CD14-positive monocyte (primary cell): ENCODE measurements at regions not wholly inside any gene's neighbourhood (a gene's known extent, or its start where the extent isn't known, plus 50 kb on each side); places are given as distances from the start of the nearest gene placed in this dataset.

Experiments used
- DNase-seq, 3 donors: peaks; one replicate each; pipeline ENCODE4 v3.0.0-alpha.2; 2011 to 2022
- H2AFZ ChIP-seq: 2 replicates; pipeline ENCODE4 v1.6.0; 2012; ENCODE audit warnings: mild to moderate bottlenecking, low read depth, low read length, inconsistent platforms; ENCODE audit not compliant: insufficient read depth, poor library complexity, severe bottlenecking
- H3K27ac ChIP-seq, 2 donors: 1 replicate in 1 of 2; 2 replicates in 1 of 2; pipeline ENCODE4 v1.5.1; 2012 to 2013; ENCODE audit warnings: low read length in 2 of 2, control low read depth in 1 of 2, inconsistent platforms in 1 of 2, low read depth in 1 of 2, mild to moderate bottlenecking in 1 of 2
- H3K27me3 ChIP-seq, 2 donors: one replicate each; pipeline versions ENCODE4 v1.6.0 to v1.6.1; 2011 to 2013; ENCODE audit warnings: low read length in 2 of 2; ENCODE audit not compliant: control insufficient read depth in 2 of 2, insufficient read depth in 2 of 2
- H3K36me3 ChIP-seq, 2 donors: replicated peaks in 1 of 2; 1 replicate in 1 of 2; 2 replicates in 1 of 2; pipeline versions ENCODE4 v1.5.1 to v1.6.1; 2012 to 2013; ENCODE audit warnings: low read length in 2 of 2, control low read depth in 1 of 2, inconsistent platforms in 1 of 2, mild to moderate bottlenecking in 1 of 2; ENCODE audit not compliant: insufficient read depth in 2 of 2, control insufficient read depth in 1 of 2
- H3K4me1 ChIP-seq, 2 donors: 1 replicate in 1 of 2; 2 replicates in 1 of 2; pipeline versions ENCODE4 v1.5.1 to v1.6.1; 2012 to 2013; ENCODE audit warnings: low read length in 2 of 2, control low read depth in 1 of 2, inconsistent platforms in 1 of 2, mild to moderate bottlenecking in 1 of 2, moderate library complexity in 1 of 2; ENCODE audit not compliant: insufficient read depth in 2 of 2, control insufficient read depth in 1 of 2
- H3K4me2 ChIP-seq: replicated peaks from 2 replicates; pipeline ENCODE3; 2012; ENCODE audit warnings: low read length, moderate library complexity, mild to moderate bottlenecking; ENCODE audit not compliant: poor library complexity, severe bottlenecking; ENCODE audit errors: extremely low read depth
- H3K4me3 ChIP-seq, 3 experiments: fragments of 200-600 bp in 1 of 3; sonication (generic) in 1 of 3; replicated peaks in 1 of 3; 1 replicate in 2 of 3; 2 replicates in 1 of 3; pipeline ENCODE4 v1.5.1; 2011 to 2013; ENCODE audit warnings: low read length in 3 of 3, mild to moderate bottlenecking in 3 of 3, control low read depth in 2 of 3, low read depth in 2 of 3, inconsistent platforms in 1 of 3, moderate library complexity in 1 of 3
- H3K79me2 ChIP-seq: 2 replicates; pipeline ENCODE4 v1.6.0; 2012; ENCODE audit warnings: mild to moderate bottlenecking, control low read depth, inconsistent platforms, low read length, moderate library complexity; ENCODE audit not compliant: insufficient read depth
- H3K9ac ChIP-seq: 2 replicates; pipeline ENCODE4 v1.6.0; 2017; ENCODE audit warnings: low read length, mild to moderate bottlenecking; ENCODE audit not compliant: insufficient read depth, poor library complexity, severe bottlenecking
- H3K9me3 ChIP-seq, 2 donors: replicated peaks in 1 of 2; 1 replicate in 1 of 2; 2 replicates in 1 of 2; pipeline versions ENCODE4 v1.5.1 to v1.6.1; 2012 to 2013; ENCODE audit warnings: low read length in 2 of 2, control low read depth in 1 of 2; ENCODE audit not compliant: control insufficient read depth in 1 of 2, insufficient read depth in 1 of 2
- H4K20me1 ChIP-seq: 2 replicates; pipeline ENCODE4 v1.6.0; 2012; ENCODE audit warnings: mild to moderate bottlenecking, low read length, control low read depth, moderate library complexity; ENCODE audit not compliant: insufficient read depth
- H3K27ac Mint-ChIP-seq, 7 donors: one replicate each; pipeline ENCODE4 v1.8.0; 2020; ENCODE audit warnings: mild to moderate bottlenecking in 7 of 7, mixed read lengths in 7 of 7, moderate library complexity in 6 of 7, inconsistent platforms in 2 of 7
- H3K27me3 Mint-ChIP-seq, 3 donors: one replicate each; pipeline ENCODE4 v1.8.0; 2021 to 2022; ENCODE audit warnings: low read depth in 3 of 3, mild to moderate bottlenecking in 3 of 3, mixed read lengths in 3 of 3, moderate library complexity in 3 of 3, inconsistent platforms in 1 of 3
- H3K36me3 Mint-ChIP-seq, 2 donors: one replicate each; pipeline ENCODE4 v1.8.0; 2020; ENCODE audit warnings: mixed read lengths in 2 of 2, inconsistent platforms in 1 of 2, mild to moderate bottlenecking in 1 of 2
- H3K4me1 Mint-ChIP-seq: one replicate; pipeline ENCODE4 v1.8.0; 2020; ENCODE audit warnings: mild to moderate bottlenecking, mixed read lengths
- H3K4me3 Mint-ChIP-seq, 2 donors: one replicate each; pipeline ENCODE4 v1.8.0; 2020; ENCODE audit warnings: mild to moderate bottlenecking in 2 of 2, mixed read lengths in 2 of 2, moderate library complexity in 1 of 2
- H3K9me3 Mint-ChIP-seq, 7 donors: one replicate each; pipeline ENCODE4 v1.8.0; 2020 to 2022; ENCODE audit warnings: mixed read lengths in 7 of 7, mild to moderate bottlenecking in 6 of 7, moderate library complexity in 6 of 7, inconsistent platforms in 2 of 7
- WGBS: methylation state at CpG from one replicate; pipeline ENCODE4 v1.1.5; 2013; ENCODE audit warnings: missing lambda C conversion rate; ENCODE audit not compliant: insufficient coverage; 5-methylcytosine and 5-hydroxymethylcytosine counted together
- intact Hi-C, 2 donors: fragments of 100-400 bp; cut with micrococcal nuclease; formaldehyde crosslinking; loops; one replicate each; pipeline versions ENCODE4 v1.15.0 to v1.15.1; 2023
- TF ChIP-seq, protein P1 (sequence below): fragments of 200-600 bp; IDR thresholded peaks from one replicate; pipeline ENCODE4 v1.8.0; 2022; ENCODE audit warnings: antibody characterized with exemption, mild to moderate bottlenecking

- Mint-ChIP-seq H3K36me3 (no peaks in the 10 kb centered on the region), H3K27me3 (peaks cover 2 to 11% (median 2%) of the 10 kb centered on the region in 3 donors), H3K9me3 (peaks cover 0 to 2% (median 0%) of the 10 kb centered on the region in 7 donors), H3K4me3 (no peak overlapping the region), H3K27ac (no peak overlapping the region), H3K4me1 (peaks cover 2% of the 10 kb centered on the region)
- TF ChIP-seq, protein P1, sequence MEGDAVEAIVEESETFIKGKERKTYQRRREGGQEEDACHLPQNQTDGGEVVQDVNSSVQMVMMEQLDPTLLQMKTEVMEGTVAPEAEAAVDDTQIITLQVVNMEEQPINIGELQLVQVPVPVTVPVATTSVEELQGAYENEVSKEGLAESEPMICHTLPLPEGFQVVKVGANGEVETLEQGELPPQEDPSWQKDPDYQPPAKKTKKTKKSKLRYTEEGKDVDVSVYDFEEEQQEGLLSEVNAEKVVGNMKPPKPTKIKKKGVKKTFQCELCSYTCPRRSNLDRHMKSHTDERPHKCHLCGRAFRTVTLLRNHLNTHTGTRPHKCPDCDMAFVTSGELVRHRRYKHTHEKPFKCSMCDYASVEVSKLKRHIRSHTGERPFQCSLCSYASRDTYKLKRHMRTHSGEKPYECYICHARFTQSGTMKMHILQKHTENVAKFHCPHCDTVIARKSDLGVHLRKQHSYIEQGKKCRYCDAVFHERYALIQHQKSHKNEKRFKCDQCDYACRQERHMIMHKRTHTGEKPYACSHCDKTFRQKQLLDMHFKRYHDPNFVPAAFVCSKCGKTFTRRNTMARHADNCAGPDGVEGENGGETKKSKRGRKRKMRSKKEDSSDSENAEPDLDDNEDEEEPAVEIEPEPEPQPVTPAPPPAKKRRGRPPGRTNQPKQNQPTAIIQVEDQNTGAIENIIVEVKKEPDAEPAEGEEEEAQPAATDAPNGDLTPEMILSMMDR, result no peak
- H3K79me2 ChIP-seq, result no peaks in the 10 kb centered on the region
- H3K9ac ChIP-seq, result no peak overlapping the region
- H3K27ac ChIP-seq, result no peak overlapping the region
- DNase-seq, result no peak
- H3K4me3 ChIP-seq, result no peak overlapping the region
- H3K27me3 ChIP-seq, result no peaks in the 10 kb centered on the region
- no peaks in the 10 kb centered on the region for H3K36me3 ChIP-seq
- intact Hi-C loops, result no loop called here
- H3K9me3 ChIP-seq, result no peaks in the 10 kb centered on the region
- WGBS, result 84% methylated on average over 3 of the region's 4 CpGs
- H3K4me2 ChIP-seq, result no peak overlapping the region
- H4K20me1 ChIP-seq, result no peaks in the 10 kb centered on the region
- H3K4me1 ChIP-seq, result no peaks in the 10 kb centered on the region
- no peak overlapping the region for H2AFZ ChIP-seq
Measured at GRCh38 chr2:224264259-224264658, 137.6 kb downstream of the FAM124B start.

- no peak overlapping the region for H2AFZ ChIP-seq
- peaks cover 2% of the 10 kb centered on the region for H3K4me1 Mint-ChIP-seq
- no peaks in the 10 kb centered on the region for H3K4me1 ChIP-seq
- no peaks in the 10 kb centered on the region for H3K79me2 ChIP-seq
- no peaks in the 10 kb centered on the region for H4K20me1 ChIP-seq
- H3K9me3 Mint-ChIP-seq, result peaks cover 0 to 2% (median 0%) of the 10 kb centered on the region in 7 donors
- no peak overlapping the region for H3K4me3 Mint-ChIP-seq
- H3K4me3 ChIP-seq, result no peak overlapping the region
- no CpG with 5 or more reads among the region's 1 CpG for WGBS
- H3K27me3 Mint-ChIP-seq, result peaks cover 2 to 11% (median 4%) of the 10 kb centered on the region in 3 donors
- no peak for DNase-seq
- H3K9ac ChIP-seq, result no peak overlapping the region
- no peak overlapping the region for H3K4me2 ChIP-seq
- TF ChIP-seq, protein P1, result no peak
- H3K9me3 ChIP-seq, result no peaks in the 10 kb centered on the region
- no peaks in the 10 kb centered on the region for H3K27me3 ChIP-seq
- H3K36me3 ChIP-seq, result no peaks in the 10 kb centered on the region
- no peaks in the 10 kb centered on the region for H3K36me3 Mint-ChIP-seq
- H3K27ac Mint-ChIP-seq, result no peak overlapping the region
- H3K27ac ChIP-seq, result no peak overlapping the region
- intact Hi-C loops, result no loop called here
Measured at GRCh38 chr2:224263571-224264043, 138.3 kb downstream of the FAM124B start.
